Transverse colon (tissue), 4 donors: ENCODE measurements at regions not wholly inside any gene's neighbourhood (a gene's known extent, or its start where the extent isn't known, plus 50 kb on each side); places are given as distances from the start of the nearest gene placed in this dataset.
A peak's percentile ranks its signal among the peaks of the same experiment; 100 is the strongest.

Experiments
- DNase-seq: peaks from one replicate; pipeline ENCODE4 v3.0.0-alpha.2; 2019
- H3K27ac ChIP-seq, 4 donors: fragments of 200-600 bp; sonication (generic); 2 replicates each; pipeline ENCODE4 v1.5.1; 2016 to 2018; ENCODE audit warnings: inconsistent platforms in 4 of 4
- H3K27me3 ChIP-seq: fragments of 200-600 bp; sonication (generic); 2 replicates; pipeline ENCODE4 v1.5.1; 2017; ENCODE audit warnings: inconsistent platforms
- H3K36me3 ChIP-seq, 4 donors: fragments of 200-600 bp; sonication (generic); 2 replicates each; pipeline ENCODE4 v1.5.1; 2017 to 2019; ENCODE audit warnings: inconsistent platforms in 4 of 4
- H3K4me1 ChIP-seq, 4 donors: fragments of 200-600 bp; sonication (generic); 2 replicates each; pipeline ENCODE4 v1.5.1; 2017 to 2020; ENCODE audit warnings: inconsistent platforms in 4 of 4
- H3K4me3 ChIP-seq, 4 donors: fragments of 200-600 bp; sonication (generic); 1 replicate in 1 of 4; 2 replicates in 3 of 4; pipeline versions ENCODE4 v1.5.1 to v1.6.1; 2017 to 2019; ENCODE audit warnings: inconsistent platforms in 4 of 4
- H3K9me3 ChIP-seq, 2 donors: fragments of 200-600 bp; sonication (generic); 2 replicates each; pipeline ENCODE4 v1.5.1; 2017 to 2019; ENCODE audit warnings: inconsistent platforms in 2 of 2
- EP300 ChIP-seq: sonication (generic); formaldehyde crosslinking; IDR thresholded peaks from one replicate; pipeline ENCODE4 v1.6.1; 2017; ENCODE audit warnings: antibody characterized with exemption, low read depth
- POLR2A ChIP-seq: fragments of 450-650 bp; IDR thresholded peaks from one replicate; pipeline ENCODE4 v1.6.1; 2016; ENCODE audit warnings: antibody characterized with exemption, mild to moderate bottlenecking, moderate library complexity
- POLR2AphosphoS5 ChIP-seq, 3 donors: sonication (generic); formaldehyde crosslinking; IDR thresholded peaks; one replicate each; pipeline ENCODE4 v1.6.1; 2016; ENCODE audit warnings: antibody characterized with exemption in 3 of 3
- WGBS, 2 donors: methylation state at CpG; one replicate each; pipeline ENCODE4 v1.1.5; 2018; ENCODE audit warnings: low coverage in 1 of 2; 5-methylcytosine and 5-hydroxymethylcytosine counted together
- in situ Hi-C, 4 donors: fragments of 200-750 bp; cut with MboI; loops; one replicate each; pipeline versions ENCODE4 v1.15.0 to v1.15.1; 2017; ENCODE audit warnings: low sequenced_read_pairs in 3 of 4, low pct_ligation_motif_present in 1 of 4, low pct_unique_long_range_greater_than_20kb in 1 of 4
- intact Hi-C: fragments of 100-400 bp; cut with DNase I; formaldehyde crosslinking; loops from one replicate; pipeline ENCODE4 v1.15.1; 2023; ENCODE audit warnings: low total_unique reads
- TF ChIP-seq, protein P1 (sequence below), 5 experiments: fragments of 200-600 bp in 3 of 5; fragments of 450-650 bp in 2 of 5; sonication (generic) in 3 of 5; IDR thresholded peaks; 1 replicate in 2 of 5; 2 replicates in 3 of 5; pipeline ENCODE4 v1.5.1; 2016 to 2017; ENCODE audit warnings: antibody characterized with exemption in 5 of 5, inconsistent platforms in 3 of 5, mild to moderate bottlenecking in 2 of 5, moderate library complexity in 1 of 5

DNA sequence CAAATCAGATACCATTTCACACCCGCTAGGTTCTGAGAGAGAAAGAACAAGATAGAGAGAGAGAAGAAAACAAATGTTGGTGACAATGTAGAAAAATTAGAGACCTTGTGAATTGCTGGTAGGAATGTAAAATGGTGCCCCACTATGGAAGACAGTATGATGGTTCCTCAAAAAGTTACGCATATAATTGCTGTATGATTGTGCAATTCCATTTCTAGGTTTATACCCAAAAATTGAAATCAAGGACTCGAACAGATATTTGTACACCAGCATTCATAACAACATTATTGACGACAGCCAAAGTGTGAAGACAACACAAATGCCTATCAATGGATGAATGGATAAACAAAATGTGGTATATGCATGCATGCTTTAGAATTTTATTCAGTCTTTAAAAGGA lies 74.5 kb upstream of the MAP3K1 start:
- H3K36me3 ChIP-seq = no peaks in the 10 kb centered on the region
- H3K4me1 ChIP-seq = no peaks in the 10 kb centered on the region
- no peak for TF ChIP-seq POLR2AphosphoS5 (IDR thresholded peaks at IDR 0.05)
- H3K27ac ChIP-seq = no peak overlapping the region
- H3K4me3 ChIP-seq = no peak overlapping the region
- 93 to 97% methylated on average over 4 of the region's 4 CpGs for WGBS, 2 donors
- in situ Hi-C loops (no loop called here), intact Hi-C loops (no loop called here)
- DNase-seq = no peak
- no peaks in the 10 kb centered on the region for H3K9me3 ChIP-seq
- H3K27me3 ChIP-seq = no peaks in the 10 kb centered on the region

DNA sequence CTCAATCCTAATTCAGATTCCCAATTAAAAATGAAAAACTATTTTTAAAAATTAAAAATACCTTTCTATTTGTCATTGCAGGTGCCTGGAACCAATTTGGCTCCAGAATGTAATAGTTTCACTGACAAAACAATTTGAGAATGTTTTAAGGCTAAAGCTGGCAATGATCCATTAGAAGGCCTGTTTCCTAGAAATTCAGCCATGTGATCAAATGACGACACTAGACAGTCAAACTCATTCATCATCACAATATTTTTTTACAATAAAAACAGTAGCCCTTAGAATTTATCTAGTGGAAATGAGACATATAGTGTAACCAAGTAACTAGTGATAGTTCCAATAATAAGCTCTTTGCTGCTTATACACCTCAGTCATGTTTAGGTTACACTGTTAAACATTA lies 75.4 kb upstream of the MAP3K1 start:
- no peaks in the 10 kb centered on the region for H3K27me3 ChIP-seq
- H3K27ac ChIP-seq = no peak overlapping the region
- no peaks in the 10 kb centered on the region for H3K36me3 ChIP-seq
- in situ Hi-C loops = no loop called here
- H3K4me1 ChIP-seq = no peaks in the 10 kb centered on the region
- WGBS, 2 donors = 46 to 67% methylated on average over 1 of the region's 1 CpG
- TF ChIP-seq POLR2A (no peak), POLR2AphosphoS5 (IDR thresholded peaks at IDR 0.05) (no peak), EP300 (no peak)
- TF ChIP-seq, protein P1, sequence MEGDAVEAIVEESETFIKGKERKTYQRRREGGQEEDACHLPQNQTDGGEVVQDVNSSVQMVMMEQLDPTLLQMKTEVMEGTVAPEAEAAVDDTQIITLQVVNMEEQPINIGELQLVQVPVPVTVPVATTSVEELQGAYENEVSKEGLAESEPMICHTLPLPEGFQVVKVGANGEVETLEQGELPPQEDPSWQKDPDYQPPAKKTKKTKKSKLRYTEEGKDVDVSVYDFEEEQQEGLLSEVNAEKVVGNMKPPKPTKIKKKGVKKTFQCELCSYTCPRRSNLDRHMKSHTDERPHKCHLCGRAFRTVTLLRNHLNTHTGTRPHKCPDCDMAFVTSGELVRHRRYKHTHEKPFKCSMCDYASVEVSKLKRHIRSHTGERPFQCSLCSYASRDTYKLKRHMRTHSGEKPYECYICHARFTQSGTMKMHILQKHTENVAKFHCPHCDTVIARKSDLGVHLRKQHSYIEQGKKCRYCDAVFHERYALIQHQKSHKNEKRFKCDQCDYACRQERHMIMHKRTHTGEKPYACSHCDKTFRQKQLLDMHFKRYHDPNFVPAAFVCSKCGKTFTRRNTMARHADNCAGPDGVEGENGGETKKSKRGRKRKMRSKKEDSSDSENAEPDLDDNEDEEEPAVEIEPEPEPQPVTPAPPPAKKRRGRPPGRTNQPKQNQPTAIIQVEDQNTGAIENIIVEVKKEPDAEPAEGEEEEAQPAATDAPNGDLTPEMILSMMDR (IDR thresholded peaks at IDR 0.05) = no peak
- H3K4me3 ChIP-seq = no peak overlapping the region
- H3K9me3 ChIP-seq = no peaks in the 10 kb centered on the region
- intact Hi-C loops = no loop called here
- DNase-seq = no peak

DNA sequence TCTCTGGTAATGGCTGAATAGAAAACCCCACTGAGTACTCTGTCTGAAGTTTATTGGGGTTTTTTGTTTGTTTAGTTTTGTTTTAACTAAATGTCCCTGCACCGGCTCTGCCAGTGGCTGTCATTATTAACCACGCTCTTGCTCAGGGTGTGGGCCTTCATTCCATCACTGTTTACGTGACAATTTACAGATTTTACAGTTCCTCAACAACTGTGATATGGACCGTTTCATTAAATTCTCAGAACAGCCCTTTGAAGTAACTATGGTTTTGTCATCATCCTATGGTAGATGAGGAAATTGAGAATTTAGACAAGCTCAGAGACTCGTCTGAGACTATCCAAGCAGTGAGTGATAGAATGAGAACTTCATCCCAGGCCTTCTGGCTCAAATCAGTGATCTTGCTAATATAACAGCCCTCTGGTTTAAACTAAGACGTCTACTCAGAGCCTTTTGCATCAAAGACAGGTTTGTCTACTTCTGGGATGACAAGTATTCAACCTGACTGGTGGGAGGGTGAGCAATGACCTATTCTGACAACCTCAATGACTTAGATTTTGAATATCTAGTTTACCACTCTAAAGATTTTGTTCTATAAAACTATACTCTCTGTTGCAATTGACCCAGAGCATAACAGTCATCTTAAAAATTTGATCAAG lies 77.3 kb upstream of the MAP3K1 start:
- TF ChIP-seq POLR2AphosphoS5 (IDR thresholded peaks at IDR 0.05) (no peak), EP300 (no peak), POLR2A (no peak)
- TF ChIP-seq, protein P1 (IDR thresholded peaks at IDR 0.05) = no peak
- Histone ChIP-seq H3K4me3 (no peak overlapping the region), H3K27ac (no peak overlapping the region), H3K4me1 (peaks cover 0 to 8% (median 0%) of the 10 kb centered on the region in 4 donors), H3K27me3 (no peaks in the 10 kb centered on the region), H3K9me3 (no peaks in the 10 kb centered on the region), H3K36me3 (no peaks in the 10 kb centered on the region)
- DNase-seq = no peak
- 55 to 61% methylated on average over 5 to 6 of the region's 6 CpGs for WGBS, 2 donors
- in situ Hi-C loops = no loop called here
- intact Hi-C loops = no loop called here

DNA sequence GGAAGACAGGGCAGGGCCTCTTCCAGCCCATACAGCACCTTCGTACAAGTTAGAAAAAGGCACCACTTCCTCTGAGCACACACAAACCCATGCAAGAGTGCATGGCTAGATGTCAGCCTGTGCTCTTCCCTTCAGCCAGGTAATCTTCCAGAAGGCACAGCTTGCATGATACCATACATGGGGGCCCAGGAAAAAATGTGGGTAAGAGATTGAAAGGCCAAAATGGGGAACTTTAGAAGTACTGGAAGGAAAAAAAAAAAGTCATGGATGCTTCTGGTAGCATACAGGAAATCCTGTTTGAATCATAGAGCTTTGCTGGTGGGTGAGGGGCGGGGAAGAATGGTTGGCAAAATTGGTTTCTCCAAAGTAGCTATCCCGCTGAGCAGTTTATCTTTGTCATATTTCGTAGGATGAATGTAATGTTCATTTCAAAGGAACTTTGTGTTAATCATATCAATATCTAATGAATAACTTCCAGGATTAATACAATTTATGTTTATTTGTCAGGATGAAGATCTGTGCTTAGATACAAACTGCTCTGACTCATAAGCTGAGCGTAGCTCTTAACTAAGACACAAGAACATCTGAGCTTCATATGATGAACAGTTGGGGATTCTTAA lies 78.2 kb upstream of the MAP3K1 start:
- Histone ChIP-seq H3K4me1 (peaks cover 0 to 8% (median 0%) of the 10 kb centered on the region in 4 donors), H3K4me3 (no peak overlapping the region), H3K9me3 (no peaks in the 10 kb centered on the region), H3K27ac (peak overlapping the region in 2 of 4 donors; percentile 1 to 44), H3K36me3 (no peaks in the 10 kb centered on the region), H3K27me3 (no peaks in the 10 kb centered on the region)
- no peak for TF ChIP-seq EP300
- TF ChIP-seq POLR2AphosphoS5 (IDR thresholded peaks at IDR 0.05) = no peak
- TF ChIP-seq POLR2A = no peak
- TF ChIP-seq, protein P1 (IDR thresholded peaks at IDR 0.05) = no peak
- DNase-seq = no peak
- intact Hi-C loops = no loop called here
- in situ Hi-C loops = no loop called here
- 58 to 73% methylated on average over 5 of the region's 5 CpGs for WGBS, 2 donors
